Neural cell (in vitro differentiated cells): ENCODE measurements at regions not wholly inside any gene's neighbourhood (a gene's known extent, or its start where the extent isn't known, plus 50 kb on each side); places are given as distances from the start of the nearest gene placed in this dataset.

Experiments
- H2AFZ ChIP-seq: fragments of 200-600, 300-800 bp; sonication (generic), shearing (Covaris generic); 2 replicates; pipeline ENCODE4 v1.6.0; 2014; ENCODE audit warnings: low read depth, mild to moderate bottlenecking, antibody characterized with exemption, low read length, moderate library complexity
- H3F3A ChIP-seq: fragments of 200-600 bp; shearing (Covaris generic); 2 replicates; pipeline ENCODE4 v1.6.1; 2016; ENCODE audit warnings: mild to moderate bottlenecking, moderate library complexity, mixed read lengths, antibody characterized with exemption, low read length; ENCODE audit not compliant: insufficient read depth, poor library complexity, severe bottlenecking
- H3K27ac ChIP-seq: fragments of 200-600, 300-800 bp; sonication (generic), shearing (Covaris generic); 2 replicates; pipeline ENCODE4 v1.5.1; 2014; ENCODE audit warnings: mild to moderate bottlenecking, low read length, moderate library complexity
- H3K27me3 ChIP-seq: fragments of 300-800, 200-600 bp; sonication (generic), shearing (Covaris generic); 2 replicates; pipeline ENCODE4 v1.6.0; 2014; ENCODE audit warnings: mild to moderate bottlenecking, low read depth, low read length, moderate library complexity; ENCODE audit not compliant: insufficient read depth
- H3K36me3 ChIP-seq: fragments of 300-800, 200-600 bp; sonication (generic), shearing (Covaris generic); 2 replicates; pipeline ENCODE4 v1.5.1; 2014; ENCODE audit warnings: mild to moderate bottlenecking, antibody characterized with exemption, low read length, moderate library complexity; ENCODE audit not compliant: insufficient read depth
- H3K4me2 ChIP-seq: fragments of 300-800, 200-600 bp; sonication (generic), shearing (Covaris generic); 2 replicates; pipeline ENCODE4 v1.6.0; 2014; ENCODE audit warnings: mild to moderate bottlenecking, low read length
- H3K4me3 ChIP-seq: fragments of 300-800, 200-600 bp; sonication (generic), shearing (Covaris generic); 2 replicates; pipeline ENCODE4 v1.5.1; 2014; ENCODE audit warnings: mild to moderate bottlenecking, low read length, moderate library complexity
- H3K79me2 ChIP-seq: fragments of 200-600 bp; shearing (Covaris generic); replicated peaks from 2 replicates; pipeline ENCODE4 v1.6.0; 2014; ENCODE audit warnings: mild to moderate bottlenecking, low read length, moderate library complexity; ENCODE audit not compliant: insufficient read depth
- H3K9ac ChIP-seq: fragments of 300-800, 200-600 bp; sonication (generic), shearing (Covaris generic); 2 replicates; pipeline ENCODE4 v1.6.1; 2016; ENCODE audit warnings: mild to moderate bottlenecking, low read length, mixed read lengths
- H3K9me2 ChIP-seq: fragments of 200-600 bp; shearing (Covaris generic); 2 replicates; pipeline ENCODE4 v1.6.1; 2016; ENCODE audit warnings: mild to moderate bottlenecking, low read length, mixed read lengths; ENCODE audit not compliant: insufficient read depth
- H3K9me3 ChIP-seq: fragments of 200-600, 300-800 bp; sonication (generic), shearing (Covaris generic); 2 replicates; pipeline ENCODE4 v1.6.1; 2016; ENCODE audit warnings: mild to moderate bottlenecking, mixed run types, low read length, moderate library complexity, mixed read lengths
- H4K20me1 ChIP-seq: fragments of 200-600 bp; shearing (Covaris generic); 2 replicates; pipeline ENCODE4 v1.6.1; 2016; ENCODE audit warnings: mild to moderate bottlenecking, mixed run types; ENCODE audit not compliant: insufficient read depth
- EP300 ChIP-seq: fragments of 450-650 bp; conservative IDR thresholded peaks from 2 replicates; pipeline ENCODE4 v1.6.1; 2014; ENCODE audit warnings: antibody characterized with exemption, mild to moderate bottlenecking, moderate library complexity; ENCODE audit not compliant: poor library complexity, severe bottlenecking
- EZH2 ChIP-seq: fragments of 200-600, 300-800 bp; shearing (Covaris generic), sonication (generic); IDR thresholded peaks from 2 replicates; pipeline ENCODE4 v1.6.1; 2014; ENCODE audit warnings: antibody characterized with exemption, low read length, borderline replicate concordance, mild to moderate bottlenecking; ENCODE audit not compliant: insufficient read depth, poor library complexity, severe bottlenecking
- MXI1 ChIP-seq: fragments of 450-650 bp; conservative IDR thresholded peaks from 2 replicates; pipeline ENCODE4 v1.6.1; 2014; ENCODE audit warnings: antibody characterized with exemption, mild to moderate bottlenecking; ENCODE audit not compliant: poor library complexity, severe bottlenecking
- POLR2AphosphoS5 ChIP-seq: IDR thresholded peaks from 2 replicates; pipeline ENCODE4 v1.6.1; 2012
- RAD21 ChIP-seq: fragments of 450-650 bp; conservative IDR thresholded peaks from 2 replicates; pipeline ENCODE4 v1.6.1; 2014; ENCODE audit warnings: antibody characterized with exemption, mild to moderate bottlenecking, moderate library complexity
- REST ChIP-seq: IDR thresholded peaks from 2 replicates; pipeline ENCODE4 v1.6.1; 2012; ENCODE audit warnings: borderline replicate concordance
- SMC3 ChIP-seq: fragments of 450-650 bp; conservative IDR thresholded peaks from 2 replicates; pipeline ENCODE4 v1.6.1; 2014; ENCODE audit warnings: antibody characterized with exemption, mild to moderate bottlenecking, moderate library complexity; ENCODE audit not compliant: poor library complexity
- TAF1 ChIP-seq: IDR thresholded peaks from 2 replicates; pipeline ENCODE4 v1.6.1; 2012; ENCODE audit warnings: low read depth
- TF ChIP-seq, protein P1 (sequence below): fragments of 450-650 bp; IDR thresholded peaks from 2 replicates; pipeline ENCODE4 v1.5.1; 2014; ENCODE audit warnings: antibody characterized with exemption, mild to moderate bottlenecking, moderate library complexity; ENCODE audit not compliant: poor library complexity, severe bottlenecking

GRCh38 chr2:239475161-239476028, 74.6 kb upstream of the HDAC4 start:
- no peak overlapping the region for H3K9ac ChIP-seq
- H3K79me2 ChIP-seq, result no peaks in the 10 kb centered on the region
- H3K27me3 ChIP-seq, result no peaks in the 10 kb centered on the region
- no peaks in the 10 kb centered on the region for H3F3A ChIP-seq
- no peak overlapping the region for H3K27ac ChIP-seq
- H3K4me3 ChIP-seq, result no peak overlapping the region
- no peaks in the 10 kb centered on the region for H3K9me2 ChIP-seq
- H3K36me3 ChIP-seq, result no peaks in the 10 kb centered on the region
- no peak overlapping the region for H3K4me2 ChIP-seq
- H2AFZ ChIP-seq, result no peak overlapping the region
- no peaks in the 10 kb centered on the region for H3K9me3 ChIP-seq
- TF ChIP-seq SMC3 (no peak), TAF1 (no peak), MXI1 (no peak), POLR2AphosphoS5 (no peak)
- no peaks in the 10 kb centered on the region for H4K20me1 ChIP-seq

DNA sequence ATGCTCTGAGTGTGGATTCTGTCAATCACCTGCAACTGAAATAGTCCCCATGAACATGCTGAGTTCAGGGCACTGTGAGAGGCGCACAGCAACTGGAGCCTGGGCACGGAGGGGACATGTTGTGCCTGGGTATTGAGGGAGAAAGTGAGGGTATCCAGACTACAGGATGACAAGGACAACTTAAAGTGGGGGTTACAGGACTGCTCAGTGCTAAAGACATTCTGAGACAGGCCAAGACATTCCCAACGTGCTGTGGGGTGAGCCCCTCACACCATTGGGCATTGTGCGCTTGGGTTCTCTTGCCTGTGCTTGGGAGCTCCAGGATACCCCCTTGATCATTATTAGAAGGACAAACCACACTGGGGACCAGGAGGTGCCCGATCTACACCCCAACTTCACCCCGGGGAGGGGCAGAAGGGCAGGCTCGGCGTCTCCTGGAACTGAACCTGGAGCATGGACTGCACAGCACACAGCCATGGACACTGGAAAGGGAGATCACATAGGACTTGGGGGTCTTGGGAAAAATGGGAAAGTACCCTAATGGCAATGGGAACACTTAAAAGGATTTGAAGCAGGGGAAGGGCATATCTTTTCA, 72.5 kb upstream of the HDAC4 start:
- H3K9me2 ChIP-seq, result no peaks in the 10 kb centered on the region
- H3K4me3 ChIP-seq, result no peak overlapping the region
- no peak overlapping the region for H3K27ac ChIP-seq
- no peaks in the 10 kb centered on the region for H3K27me3 ChIP-seq
- H3K9me3 ChIP-seq, result no peaks in the 10 kb centered on the region
- no peaks in the 10 kb centered on the region for H4K20me1 ChIP-seq
- H3K9ac ChIP-seq, result no peak overlapping the region
- no peak overlapping the region for H2AFZ ChIP-seq
- H3F3A ChIP-seq, result no peaks in the 10 kb centered on the region
- TF ChIP-seq, protein P1, sequence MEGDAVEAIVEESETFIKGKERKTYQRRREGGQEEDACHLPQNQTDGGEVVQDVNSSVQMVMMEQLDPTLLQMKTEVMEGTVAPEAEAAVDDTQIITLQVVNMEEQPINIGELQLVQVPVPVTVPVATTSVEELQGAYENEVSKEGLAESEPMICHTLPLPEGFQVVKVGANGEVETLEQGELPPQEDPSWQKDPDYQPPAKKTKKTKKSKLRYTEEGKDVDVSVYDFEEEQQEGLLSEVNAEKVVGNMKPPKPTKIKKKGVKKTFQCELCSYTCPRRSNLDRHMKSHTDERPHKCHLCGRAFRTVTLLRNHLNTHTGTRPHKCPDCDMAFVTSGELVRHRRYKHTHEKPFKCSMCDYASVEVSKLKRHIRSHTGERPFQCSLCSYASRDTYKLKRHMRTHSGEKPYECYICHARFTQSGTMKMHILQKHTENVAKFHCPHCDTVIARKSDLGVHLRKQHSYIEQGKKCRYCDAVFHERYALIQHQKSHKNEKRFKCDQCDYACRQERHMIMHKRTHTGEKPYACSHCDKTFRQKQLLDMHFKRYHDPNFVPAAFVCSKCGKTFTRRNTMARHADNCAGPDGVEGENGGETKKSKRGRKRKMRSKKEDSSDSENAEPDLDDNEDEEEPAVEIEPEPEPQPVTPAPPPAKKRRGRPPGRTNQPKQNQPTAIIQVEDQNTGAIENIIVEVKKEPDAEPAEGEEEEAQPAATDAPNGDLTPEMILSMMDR, result no peak
- no peak for TF ChIP-seq RAD21
- TF ChIP-seq TAF1, result no peak
- no peak for TF ChIP-seq EP300
- no peak for TF ChIP-seq SMC3
- no peak for TF ChIP-seq EZH2
- TF ChIP-seq MXI1, result no peak
- no peak for TF ChIP-seq POLR2AphosphoS5
- TF ChIP-seq REST, result no peak
- no peak overlapping the region for H3K4me2 ChIP-seq
- no peaks in the 10 kb centered on the region for H3K36me3 ChIP-seq
- H3K79me2 ChIP-seq, result no peaks in the 10 kb centered on the region
